DMS153 (cell line): ENCODE measurements at regions not wholly inside any gene's neighbourhood (a gene's known extent, or its start where the extent isn't known, plus 50 kb on each side); places are given as distances from the start of the nearest gene placed in this dataset.

Experiments used
- DNase-seq: peaks from one replicate; lab custom pipeline; 2025; lab: John Stamatoyannopoulos, UW

GRCh38 chr9:71589612-71590011 is 178.7 kb downstream of the CEMIP2 start:
- no peak for DNase-seq

GRCh38 chr9:71587576-71588362 is 180.5 kb downstream of the CEMIP2 start:
- DNase-seq: no peak

- no peak for DNase-seq
Measured at GRCh38 chr9:71583792-71584191, 184.5 kb downstream of the CEMIP2 start.

- DNase-seq: no peak
Measured at GRCh38 chr9:71582347-71582746, 186.0 kb downstream of the CEMIP2 start.

- no peak for DNase-seq
Measured at GRCh38 chr9:71581101-71581500, 187.2 kb downstream of the CEMIP2 start.

- no peak for DNase-seq
Measured at GRCh38 chr9:71571186-71571585, 197.1 kb downstream of the CEMIP2 start.

GRCh38 chr9:71567890-71568289 is 200.4 kb downstream of the CEMIP2 start:
- no peak for DNase-seq

GRCh38 chr9:71562140-71562539 is 206.2 kb downstream of the CEMIP2 start:
- DNase-seq: no peak

- DNase-seq: no peak
Measured at GRCh38 chr9:71557310-71557709, 211.0 kb downstream of the CEMIP2 start.

- no peak for DNase-seq
Measured at GRCh38 chr9:71552480-71552879, 215.8 kb downstream of the CEMIP2 start.

- DNase-seq: no peak
Measured at GRCh38 chr9:71549023-71549422, 219.3 kb downstream of the CEMIP2 start.

GRCh38 chr9:71544464-71544863 is 223.8 kb downstream of the CEMIP2 start:
- no peak for DNase-seq

- no peak for DNase-seq
Measured at GRCh38 chr9:71541436-71541835, 226.9 kb downstream of the CEMIP2 start.

- no peak for DNase-seq
Measured at GRCh38 chr9:71524996-71525580, 243.2 kb downstream of the CEMIP2 start.

- no peak for DNase-seq
Measured at GRCh38 chr9:71524516-71524915, 243.8 kb downstream of the CEMIP2 start.

GRCh38 chr9:71521132-71521531 is 247.2 kb downstream of the CEMIP2 start:
- DNase-seq: no peak

- DNase-seq: no peak
Measured at GRCh38 chr9:71519098-71519696, 249.1 kb downstream of the CEMIP2 start.

GRCh38 chr9:71518045-71518827 is 250.1 kb downstream of the CEMIP2 start:
- DNase-seq: no peak

GRCh38 chr9:71515626-71516025 is 252.7 kb downstream of the CEMIP2 start:
- DNase-seq: no peak

GRCh38 chr9:71515107-71515506 is 253.2 kb downstream of the CEMIP2 start:
- DNase-seq: no peak

- DNase-seq: no peak
Measured at GRCh38 chr9:71514344-71514975, 253.9 kb downstream of the CEMIP2 start.

- DNase-seq: no peak
Measured at GRCh38 chr9:71509054-71509453, 259.3 kb downstream of the CEMIP2 start.
